GM21515 (cell line): ENCODE measurements at regions not wholly inside any gene's neighbourhood (a gene's known extent, or its start where the extent isn't known, plus 50 kb on each side); places are given as distances from the start of the nearest gene placed in this dataset.
"Not testable (repeated sequence)": the region's sequence is repeated elsewhere in the genome, so short reads cannot be mapped to it uniquely, and the experiment has no call there.

Experiments used
- ATAC-seq: cut with Tn5 transposase; IDR thresholded peaks from one replicate; pipeline ENCODE4 v1.9.1; 2021; ENCODE audit not compliant: unreplicated experiment

- no peak for ATAC-seq
These were observed 118.7 kb upstream of the TBX18 start for GRCh38 chr6:84882768-84883766.

- not testable (repeated sequence) for ATAC-seq
These were observed 115.0 kb upstream of the TBX18 start for GRCh38 chr6:84879385-84879784.

- ATAC-seq, result no peak
These were observed 113.3 kb upstream of the TBX18 start for GRCh38 chr6:84877515-84878210.

- no peak for ATAC-seq
These were observed 112.5 kb upstream of the TBX18 start for GRCh38 chr6:84876723-84877514.

- ATAC-seq, result no peak
These were observed 108.8 kb upstream of the TBX18 start for GRCh38 chr6:84872996-84873723.

GRCh38 chr6:84871925-84872324, 107.5 kb upstream of the TBX18 start:
- no peak for ATAC-seq

- no peak for ATAC-seq
These were observed 106.3 kb upstream of the TBX18 start for GRCh38 chr6:84870672-84871071.

- no peak for ATAC-seq
These were observed 103.8 kb upstream of the TBX18 start for GRCh38 chr6:84868149-84868548.

GRCh38 chr6:84867521-84867920, 103.1 kb upstream of the TBX18 start:
- ATAC-seq, result no peak

GRCh38 chr6:84866715-84867114, 102.3 kb upstream of the TBX18 start:
- no peak for ATAC-seq

GRCh38 chr6:84865372-84865771, 101.0 kb upstream of the TBX18 start:
- not testable (repeated sequence) for ATAC-seq

- no peak for ATAC-seq
These were observed 98.4 kb upstream of the TBX18 start for GRCh38 chr6:84862843-84863242.

GRCh38 chr6:84860920-84861319, 96.5 kb upstream of the TBX18 start:
- no peak for ATAC-seq

GRCh38 chr6:84860509-84860908, 96.1 kb upstream of the TBX18 start:
- ATAC-seq, result no peak

GRCh38 chr6:84854811-84855400, 90.5 kb upstream of the TBX18 start:
- ATAC-seq, result no peak

- ATAC-seq, result no peak
These were observed 89.5 kb upstream of the TBX18 start for GRCh38 chr6:84853901-84854300.

GRCh38 chr6:84848960-84849359, 84.6 kb upstream of the TBX18 start:
- ATAC-seq, result no peak

GRCh38 chr6:84847390-84848160, 83.2 kb upstream of the TBX18 start:
- no peak for ATAC-seq

GRCh38 chr6:84842525-84843166, 78.2 kb upstream of the TBX18 start:
- no peak for ATAC-seq
